GM21423 (cell line): ENCODE measurements at regions not wholly inside any gene's neighbourhood (a gene's known extent, or its start where the extent isn't known, plus 50 kb on each side); places are given as distances from the start of the nearest gene placed in this dataset.
"Not testable (repeated sequence)": the region's sequence is repeated elsewhere in the genome, so short reads cannot be mapped to it uniquely, and the experiment has no call there.

Experiments
- ATAC-seq: cut with Tn5 transposase; IDR thresholded peaks from one replicate; pipeline ENCODE4 v1.9.1; 2021; ENCODE audit warnings: mild to moderate bottlenecking, moderate library complexity; ENCODE audit not compliant: unreplicated experiment

- ATAC-seq, result peak; percentile 35
Observed at GRCh38 chr21:5123655-5124054, 5397.7 kb upstream of the TPTE start.

- peak; percentile 88 for ATAC-seq
Observed at GRCh38 chr21:5128261-5128660, 5393.1 kb upstream of the TPTE start.

DNA sequence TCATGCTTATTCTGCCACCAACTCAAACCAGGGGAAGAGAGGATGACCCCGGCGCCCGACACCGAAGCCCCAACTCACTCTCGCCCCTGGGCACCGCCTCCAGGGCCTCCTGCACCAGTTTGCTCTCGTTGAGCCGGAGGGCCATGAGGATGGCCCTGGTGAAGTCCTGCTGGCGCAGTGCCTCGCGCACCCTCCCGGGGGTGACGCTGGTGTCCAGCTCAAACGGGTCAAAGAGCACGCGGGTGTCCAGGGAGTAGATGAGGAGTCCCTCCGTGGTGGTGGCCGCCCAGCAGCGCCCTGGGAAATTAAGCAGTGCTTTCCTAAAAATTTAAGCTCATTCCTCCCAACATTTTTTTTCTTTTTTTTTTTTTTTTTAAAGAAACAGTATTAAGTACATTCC is 5387.6 kb upstream of the TPTE start:
- ATAC-seq, result not testable (repeated sequence)

- ATAC-seq, result not testable (repeated sequence)
Observed at GRCh38 chr21:5136406-5136805, 5385.0 kb upstream of the TPTE start.

- ATAC-seq, result not testable (repeated sequence)
Observed at GRCh38 chr21:5137006-5137405, 5384.4 kb upstream of the TPTE start.

GRCh38 chr21:5138687-5139086 is 5382.7 kb upstream of the TPTE start:
- ATAC-seq, result not testable (repeated sequence)

GRCh38 chr21:5139528-5139927 is 5381.9 kb upstream of the TPTE start:
- not testable (repeated sequence) for ATAC-seq

GRCh38 chr21:5143011-5143410 is 5378.4 kb upstream of the TPTE start:
- not testable (repeated sequence) for ATAC-seq

- not testable (repeated sequence) for ATAC-seq
Observed at GRCh38 chr21:5144731-5145130, 5376.7 kb upstream of the TPTE start.

DNA sequence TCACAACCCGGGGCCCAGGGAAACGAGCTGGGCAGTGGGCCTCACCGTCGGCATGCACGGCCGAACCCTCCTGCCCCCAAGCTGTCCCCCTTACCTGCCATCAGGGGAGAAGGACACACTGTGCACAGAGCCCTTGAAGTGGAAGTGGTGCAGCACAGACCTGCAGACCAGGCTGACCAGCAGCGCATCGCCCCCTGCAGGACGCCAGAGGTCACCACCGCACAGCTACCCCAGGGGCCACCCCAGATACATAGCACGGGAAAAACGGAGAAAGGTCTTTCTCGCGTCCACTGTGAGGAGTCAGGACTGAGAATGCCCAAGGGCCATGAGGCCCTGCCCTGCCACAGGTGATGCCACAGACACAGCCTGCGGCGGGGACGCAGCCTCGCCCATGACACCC is 5373.7 kb upstream of the TPTE start:
- not testable (repeated sequence) for ATAC-seq

- ATAC-seq, result not testable (repeated sequence)
Observed at GRCh38 chr21:5149222-5149621, 5372.2 kb upstream of the TPTE start.

- ATAC-seq, result not testable (repeated sequence)
Observed at GRCh38 chr21:5153842-5154640, 5367.3 kb upstream of the TPTE start.

- peak; percentile 83 for ATAC-seq
Observed at GRCh38 chr21:5154641-5154982, 5366.8 kb upstream of the TPTE start.

DNA sequence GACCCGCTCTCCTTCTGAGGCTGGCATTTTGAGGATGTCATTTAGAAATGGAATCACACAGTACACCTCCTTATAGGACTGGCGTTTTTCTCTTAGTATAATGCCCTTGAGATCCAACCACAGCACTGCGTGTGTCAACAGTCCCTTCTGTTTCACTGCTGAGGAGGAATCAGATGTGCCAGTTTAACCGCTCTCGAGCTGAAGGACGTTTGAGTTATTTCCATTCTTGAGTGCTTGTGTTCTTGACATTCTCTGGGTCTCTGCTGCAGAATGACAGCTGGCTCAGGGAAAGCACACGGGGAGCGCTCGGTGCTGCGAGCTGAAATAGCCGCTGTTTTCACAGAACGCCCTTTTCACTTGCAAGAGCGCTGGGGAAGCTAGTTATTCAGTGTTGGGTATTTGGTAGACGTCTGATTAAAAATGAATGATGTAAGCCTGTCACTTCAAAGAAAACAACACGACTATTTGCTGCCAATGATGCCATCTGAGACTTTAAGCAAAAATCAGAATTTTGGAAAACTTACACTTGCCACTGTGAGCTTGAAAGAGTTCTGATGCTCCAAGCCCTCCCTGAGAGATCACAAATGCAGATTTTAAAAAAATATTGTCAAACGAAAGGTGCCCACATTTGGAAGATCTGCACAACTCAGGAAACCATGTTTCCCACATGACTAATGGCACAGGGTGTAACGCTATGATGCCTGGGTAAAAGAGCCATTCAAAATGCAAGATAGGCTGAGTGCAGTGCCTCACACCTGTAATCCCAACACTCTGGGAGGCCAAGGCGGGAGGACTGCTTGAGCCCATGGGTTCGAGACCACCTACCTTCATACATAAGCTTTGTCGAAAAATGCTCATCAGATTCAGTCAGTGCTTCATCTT is 5358.4 kb upstream of the TPTE start:
- not testable (repeated sequence) for ATAC-seq

DNA sequence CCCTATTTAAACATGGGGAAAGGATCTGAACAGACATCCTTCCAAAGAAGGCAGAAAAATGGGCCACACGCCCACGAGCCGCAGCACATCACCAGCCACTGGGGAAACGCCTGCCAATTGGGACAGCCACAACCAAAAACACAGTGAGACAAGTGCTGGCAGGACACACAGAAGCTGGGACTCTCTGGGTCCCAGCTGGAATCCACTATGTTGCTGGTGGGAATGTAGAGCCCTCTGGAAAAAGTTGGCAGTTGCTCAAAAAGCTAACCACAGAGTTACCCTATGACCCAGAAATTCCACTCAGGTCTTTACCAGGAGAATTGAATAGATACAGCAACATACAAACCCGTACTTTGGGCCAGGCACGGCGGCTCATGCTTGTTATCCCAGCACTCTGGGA is 5355.6 kb upstream of the TPTE start:
- ATAC-seq, result not testable (repeated sequence)
